Keratinocyte (primary cell): ENCODE measurements at regions not wholly inside any gene's neighbourhood (a gene's known extent, or its start where the extent isn't known, plus 50 kb on each side); places are given as distances from the start of the nearest gene placed in this dataset.

Experiments
- CTCF ChIP-seq, 3 experiments: IDR thresholded peaks in 1 of 3; conservative IDR thresholded peaks in 1 of 3; optimal IDR thresholded peaks in 1 of 3; 2 replicates in 2 of 3; 3 replicates in 1 of 3; pipeline versions ENCODE3 to v1.5.1; 2011; ENCODE audit warnings: low read length in 3 of 3, mild to moderate bottlenecking in 3 of 3, moderate library complexity in 2 of 3, control low read depth in 1 of 3, inconsistent platforms in 1 of 3; ENCODE audit not compliant: insufficient read depth in 2 of 3; ENCODE audit errors: extremely low read depth in 1 of 3
- EZH2 ChIP-seq: IDR thresholded peaks from one replicate; pipeline ENCODE4 v1.6.1; 2012; ENCODE audit warnings: inconsistent platforms, mild to moderate bottlenecking, low read length, moderate library complexity

DNA sequence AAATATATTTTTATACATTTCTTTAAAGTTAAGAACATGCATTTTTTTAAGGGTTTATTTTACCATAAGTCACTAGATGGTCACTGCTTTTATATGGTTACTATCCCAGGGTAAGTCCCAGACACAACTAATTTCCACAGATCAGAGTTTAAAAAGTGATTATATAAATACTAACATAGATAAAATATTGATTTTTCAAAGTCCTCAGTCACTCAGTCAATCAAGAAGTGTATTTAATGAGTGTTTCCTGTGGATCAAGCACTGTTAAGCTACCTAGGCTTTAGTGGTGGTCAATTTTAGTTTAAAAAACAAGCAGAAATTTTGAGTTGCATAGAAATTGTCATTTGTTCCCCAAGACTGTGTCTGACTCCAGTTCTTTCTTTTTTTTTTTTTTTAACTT is 399.5 kb upstream of the SYNCRIP start:
- TF ChIP-seq CTCF (optimal IDR thresholded peaks at IDR 0.05 in 1 of 3, IDR thresholded peaks at IDR 0.05 in 1 of 3, conservative IDR thresholded peaks at IDR 0.05 in 1 of 3; ENCODE audit: extremely low read depth in 1 of 3, insufficient read depth in 2 of 3, low read length in 3 of 3) (no peak), EZH2 (no peak)
